ENCODE measurements at regions not wholly inside any gene's neighbourhood (a gene's known extent, or its start where the extent isn't known, plus 50 kb on each side); places are given as distances from the start of the nearest gene placed in this dataset.

GRCh38 chr11:116093481-116094270 is 589.5 kb upstream of the CADM1 start:
- no peak overlapping the region for H3K27ac ChIP-seq (ENCODE audit: low read depth in 2 of 2, low read length in 1 of 2)
- no peaks in the 10 kb centered on the region for H3K36me3 ChIP-seq (ENCODE audit: control insufficient read depth in 2 of 2, insufficient read depth in 2 of 2, low read length in 1 of 2)
- WGBS, 2 donors, result 77 to 85% methylated on average over 2 of the region's 2 CpGs
- H3K9me3 ChIP-seq (ENCODE audit: control insufficient read depth in 2 of 2, insufficient read depth in 1 of 2, low read depth in 1 of 2, low read length in 1 of 2), result no peaks in the 10 kb centered on the region
- H3K4me1 ChIP-seq (ENCODE audit: control insufficient read depth in 2 of 2, insufficient read depth in 2 of 2, low read length in 1 of 2), result no peaks in the 10 kb centered on the region
- no peaks in the 10 kb centered on the region for H3K27me3 ChIP-seq (ENCODE audit: control insufficient read depth in 1 of 2, insufficient read depth in 2 of 2, low read length in 2 of 2)
- H3K4me3 ChIP-seq (ENCODE audit: low read depth in 1 of 2, low read length in 2 of 2), result no peak overlapping the region

- Histone ChIP-seq H3K27me3 (ENCODE audit: control insufficient read depth in 1 of 2, insufficient read depth in 2 of 2, low read length in 2 of 2) (no peaks in the 10 kb centered on the region), H3K9me3 (ENCODE audit: control insufficient read depth in 2 of 2, insufficient read depth in 1 of 2, low read depth in 1 of 2, low read length in 1 of 2) (no peaks in the 10 kb centered on the region), H3K4me1 (ENCODE audit: control insufficient read depth in 2 of 2, insufficient read depth in 2 of 2, low read length in 1 of 2) (no peaks in the 10 kb centered on the region), H3K27ac (ENCODE audit: low read depth in 2 of 2, low read length in 1 of 2) (no peak overlapping the region), H3K36me3 (ENCODE audit: control insufficient read depth in 2 of 2, insufficient read depth in 2 of 2, low read length in 1 of 2) (no peaks in the 10 kb centered on the region), H3K4me3 (ENCODE audit: low read depth in 1 of 2, low read length in 2 of 2) (no peak overlapping the region)
- WGBS, 2 donors, result 77 to 80% methylated on average over 7 of the region's 7 CpGs
Observed at GRCh38 chr11:116093065-116093464, 588.9 kb upstream of the CADM1 start.

GRCh38 chr11:116086426-116086825 is 582.2 kb upstream of the CADM1 start:
- H3K36me3 ChIP-seq (ENCODE audit: control insufficient read depth in 2 of 2, insufficient read depth in 2 of 2, low read length in 1 of 2), result no peaks in the 10 kb centered on the region
- H3K27ac ChIP-seq (ENCODE audit: low read depth in 2 of 2, low read length in 1 of 2), result no peak overlapping the region
- H3K9me3 ChIP-seq (ENCODE audit: control insufficient read depth in 2 of 2, insufficient read depth in 1 of 2, low read depth in 1 of 2, low read length in 1 of 2), result no peaks in the 10 kb centered on the region
- no peak overlapping the region for H3K4me3 ChIP-seq (ENCODE audit: low read depth in 1 of 2, low read length in 2 of 2)
- H3K27me3 ChIP-seq (ENCODE audit: control insufficient read depth in 1 of 2, insufficient read depth in 2 of 2, low read length in 2 of 2), result no peaks in the 10 kb centered on the region
- 32 to 47% methylated on average over 1 of the region's 1 CpG for WGBS, 2 donors
- no peaks in the 10 kb centered on the region for H3K4me1 ChIP-seq (ENCODE audit: control insufficient read depth in 2 of 2, insufficient read depth in 2 of 2, low read length in 1 of 2)

- no peaks in the 10 kb centered on the region for H3K36me3 ChIP-seq (ENCODE audit: control insufficient read depth in 2 of 2, insufficient read depth in 2 of 2, low read length in 1 of 2)
- 81 to 87% methylated on average over 7 of the region's 7 CpGs for WGBS, 2 donors
- no peak overlapping the region for H3K27ac ChIP-seq (ENCODE audit: low read depth in 2 of 2, low read length in 1 of 2)
- no peak overlapping the region for H3K4me3 ChIP-seq (ENCODE audit: low read depth in 1 of 2, low read length in 2 of 2)
- no peaks in the 10 kb centered on the region for H3K4me1 ChIP-seq (ENCODE audit: control insufficient read depth in 2 of 2, insufficient read depth in 2 of 2, low read length in 1 of 2)
- H3K9me3 ChIP-seq (ENCODE audit: control insufficient read depth in 2 of 2, insufficient read depth in 1 of 2, low read depth in 1 of 2, low read length in 1 of 2), result peaks cover 0 to 1% of the 10 kb centered on the region in 2 donors
- H3K27me3 ChIP-seq (ENCODE audit: control insufficient read depth in 1 of 2, insufficient read depth in 2 of 2, low read length in 2 of 2), result no peaks in the 10 kb centered on the region
Observed at GRCh38 chr11:116085031-116085635, 580.9 kb upstream of the CADM1 start.

GRCh38 chr11:116084511-116084910 is 580.3 kb upstream of the CADM1 start:
- Histone ChIP-seq H3K36me3 (ENCODE audit: control insufficient read depth in 2 of 2, insufficient read depth in 2 of 2, low read length in 1 of 2) (no peaks in the 10 kb centered on the region), H3K4me1 (ENCODE audit: control insufficient read depth in 2 of 2, insufficient read depth in 2 of 2, low read length in 1 of 2) (no peaks in the 10 kb centered on the region), H3K9me3 (ENCODE audit: control insufficient read depth in 2 of 2, insufficient read depth in 1 of 2, low read depth in 1 of 2, low read length in 1 of 2) (peaks cover 0 to 2% of the 10 kb centered on the region in 2 donors), H3K27ac (ENCODE audit: low read depth in 2 of 2, low read length in 1 of 2) (no peak overlapping the region), H3K4me3 (ENCODE audit: low read depth in 1 of 2, low read length in 2 of 2) (no peak overlapping the region), H3K27me3 (ENCODE audit: control insufficient read depth in 1 of 2, insufficient read depth in 2 of 2, low read length in 2 of 2) (no peaks in the 10 kb centered on the region)
- WGBS, 2 donors, result 82 to 84% methylated on average over 6 of the region's 6 CpGs

- H3K36me3 ChIP-seq (ENCODE audit: control insufficient read depth in 2 of 2, insufficient read depth in 2 of 2, low read length in 1 of 2), result no peaks in the 10 kb centered on the region
- H3K4me3 ChIP-seq (ENCODE audit: low read depth in 1 of 2, low read length in 2 of 2), result no peak overlapping the region
- peaks cover 2 to 3% of the 10 kb centered on the region in 2 donors for H3K9me3 ChIP-seq (ENCODE audit: control insufficient read depth in 2 of 2, insufficient read depth in 1 of 2, low read depth in 1 of 2, low read length in 1 of 2)
- WGBS, 2 donors, result 93 to 95% methylated on average over 5 of the region's 5 CpGs
- no peak overlapping the region for H3K27ac ChIP-seq (ENCODE audit: low read depth in 2 of 2, low read length in 1 of 2)
- H3K27me3 ChIP-seq (ENCODE audit: control insufficient read depth in 1 of 2, insufficient read depth in 2 of 2, low read length in 2 of 2), result no peaks in the 10 kb centered on the region
- no peaks in the 10 kb centered on the region for H3K4me1 ChIP-seq (ENCODE audit: control insufficient read depth in 2 of 2, insufficient read depth in 2 of 2, low read length in 1 of 2)
Observed at GRCh38 chr11:116082256-116082655, 578.0 kb upstream of the CADM1 start.

- no peaks in the 10 kb centered on the region for H3K36me3 ChIP-seq (ENCODE audit: control insufficient read depth in 2 of 2, insufficient read depth in 2 of 2, low read length in 1 of 2)
- H3K27me3 ChIP-seq (ENCODE audit: control insufficient read depth in 1 of 2, insufficient read depth in 2 of 2, low read length in 2 of 2), result no peaks in the 10 kb centered on the region
- H3K9me3 ChIP-seq (ENCODE audit: control insufficient read depth in 2 of 2, insufficient read depth in 1 of 2, low read depth in 1 of 2, low read length in 1 of 2), result peaks cover 2 to 3% of the 10 kb centered on the region in 2 donors
- no peak overlapping the region for H3K27ac ChIP-seq (ENCODE audit: low read depth in 2 of 2, low read length in 1 of 2)
- 92 to 99% methylated on average over 2 of the region's 2 CpGs for WGBS, 2 donors
- H3K4me1 ChIP-seq (ENCODE audit: control insufficient read depth in 2 of 2, insufficient read depth in 2 of 2, low read length in 1 of 2), result no peaks in the 10 kb centered on the region
- H3K4me3 ChIP-seq (ENCODE audit: low read depth in 1 of 2, low read length in 2 of 2), result no peak overlapping the region
Observed at GRCh38 chr11:116079580-116079979, 575.4 kb upstream of the CADM1 start.

- 56 to 73% methylated on average over 6 of the region's 6 CpGs for WGBS, 2 donors
- no peaks in the 10 kb centered on the region for H3K4me1 ChIP-seq (ENCODE audit: control insufficient read depth in 2 of 2, insufficient read depth in 2 of 2, low read length in 1 of 2)
- peaks cover 2 to 5% of the 10 kb centered on the region in 2 donors for H3K9me3 ChIP-seq (ENCODE audit: control insufficient read depth in 2 of 2, insufficient read depth in 1 of 2, low read depth in 1 of 2, low read length in 1 of 2)
- no peak overlapping the region for H3K27ac ChIP-seq (ENCODE audit: low read depth in 2 of 2, low read length in 1 of 2)
- no peaks in the 10 kb centered on the region for H3K36me3 ChIP-seq (ENCODE audit: control insufficient read depth in 2 of 2, insufficient read depth in 2 of 2, low read length in 1 of 2)
- H3K4me3 ChIP-seq (ENCODE audit: low read depth in 1 of 2, low read length in 2 of 2), result no peak overlapping the region
- H3K27me3 ChIP-seq (ENCODE audit: control insufficient read depth in 1 of 2, insufficient read depth in 2 of 2, low read length in 2 of 2), result no peaks in the 10 kb centered on the region
Observed at GRCh38 chr11:116078101-116078591, 573.9 kb upstream of the CADM1 start.

GRCh38 chr11:116077092-116077491 is 572.9 kb upstream of the CADM1 start:
- no peaks in the 10 kb centered on the region for H3K27me3 ChIP-seq (ENCODE audit: control insufficient read depth in 1 of 2, insufficient read depth in 2 of 2, low read length in 2 of 2)
- H3K4me1 ChIP-seq (ENCODE audit: control insufficient read depth in 2 of 2, insufficient read depth in 2 of 2, low read length in 1 of 2), result no peaks in the 10 kb centered on the region
- H3K9me3 ChIP-seq (ENCODE audit: control insufficient read depth in 2 of 2, insufficient read depth in 1 of 2, low read depth in 1 of 2, low read length in 1 of 2), result peaks cover 2 to 5% of the 10 kb centered on the region in 2 donors
- no peaks in the 10 kb centered on the region for H3K36me3 ChIP-seq (ENCODE audit: control insufficient read depth in 2 of 2, insufficient read depth in 2 of 2, low read length in 1 of 2)
- H3K4me3 ChIP-seq (ENCODE audit: low read depth in 1 of 2, low read length in 2 of 2), result no peak overlapping the region
- 87 to 96% methylated on average over 2 of the region's 2 CpGs for WGBS, 2 donors
- no peak overlapping the region for H3K27ac ChIP-seq (ENCODE audit: low read depth in 2 of 2, low read length in 1 of 2)
